Progenitor cell of endocrine pancreas (in vitro differentiated cells): ENCODE measurements at regions not wholly inside any gene's neighbourhood (a gene's known extent, or its start where the extent isn't known, plus 50 kb on each side); places are given as distances from the start of the nearest gene placed in this dataset.
"Not testable (repeated sequence)": the region's sequence is repeated elsewhere in the genome, so short reads cannot be mapped to it uniquely, and the experiment has no call there.

Experiments
- DNase-seq: peaks from one replicate; pipeline ENCODE4 v3.0.0; 2021; ENCODE audit warnings: low spot score; ENCODE audit not compliant: unreplicated experiment
- H3K27ac Mint-ChIP-seq: 2 replicates; pipeline ENCODE4 v1.8.0; 2021; ENCODE audit warnings: mild to moderate bottlenecking, moderate library complexity, mixed read lengths
- H3K27me3 Mint-ChIP-seq: 2 replicates; pipeline ENCODE4 v1.8.0; 2021; ENCODE audit warnings: mixed read lengths
- H3K36me3 Mint-ChIP-seq: 2 replicates; pipeline ENCODE4 v1.8.0; 2022; ENCODE audit warnings: mixed read lengths; ENCODE audit not compliant: insufficient read depth
- H3K4me1 Mint-ChIP-seq: 2 replicates; pipeline ENCODE4 v1.8.0; 2021; ENCODE audit warnings: low read depth, mixed read lengths
- H3K4me3 Mint-ChIP-seq: 2 replicates; pipeline ENCODE4 v1.8.0; 2021; ENCODE audit warnings: low read depth, mild to moderate bottlenecking, moderate library complexity, mixed read lengths
- H3K9me3 Mint-ChIP-seq: 2 replicates; pipeline ENCODE4 v1.8.0; 2021; ENCODE audit warnings: low read depth, mixed read lengths
- TF ChIP-seq, protein P1 (sequence below): fragments of 200-600 bp; sonication (generic); IDR thresholded peaks from one replicate; pipeline ENCODE4 v1.5.0; 2021; ENCODE audit warnings: antibody characterized with exemption, mild to moderate bottlenecking; ENCODE audit not compliant: unreplicated experiment

GRCh38 chr21:28688381-28688780, 304.3 kb downstream of the LTN1 start:
- TF ChIP-seq, protein P1, sequence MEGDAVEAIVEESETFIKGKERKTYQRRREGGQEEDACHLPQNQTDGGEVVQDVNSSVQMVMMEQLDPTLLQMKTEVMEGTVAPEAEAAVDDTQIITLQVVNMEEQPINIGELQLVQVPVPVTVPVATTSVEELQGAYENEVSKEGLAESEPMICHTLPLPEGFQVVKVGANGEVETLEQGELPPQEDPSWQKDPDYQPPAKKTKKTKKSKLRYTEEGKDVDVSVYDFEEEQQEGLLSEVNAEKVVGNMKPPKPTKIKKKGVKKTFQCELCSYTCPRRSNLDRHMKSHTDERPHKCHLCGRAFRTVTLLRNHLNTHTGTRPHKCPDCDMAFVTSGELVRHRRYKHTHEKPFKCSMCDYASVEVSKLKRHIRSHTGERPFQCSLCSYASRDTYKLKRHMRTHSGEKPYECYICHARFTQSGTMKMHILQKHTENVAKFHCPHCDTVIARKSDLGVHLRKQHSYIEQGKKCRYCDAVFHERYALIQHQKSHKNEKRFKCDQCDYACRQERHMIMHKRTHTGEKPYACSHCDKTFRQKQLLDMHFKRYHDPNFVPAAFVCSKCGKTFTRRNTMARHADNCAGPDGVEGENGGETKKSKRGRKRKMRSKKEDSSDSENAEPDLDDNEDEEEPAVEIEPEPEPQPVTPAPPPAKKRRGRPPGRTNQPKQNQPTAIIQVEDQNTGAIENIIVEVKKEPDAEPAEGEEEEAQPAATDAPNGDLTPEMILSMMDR, result no peak
- Mint-ChIP-seq H3K4me1 (no peaks in the 10 kb centered on the region), H3K4me3 (no peak overlapping the region), H3K9me3 (no peaks in the 10 kb centered on the region), H3K27ac (no peak overlapping the region), H3K36me3 (no peaks in the 10 kb centered on the region), H3K27me3 (no peaks in the 10 kb centered on the region)
- DNase-seq, result no peak

DNA sequence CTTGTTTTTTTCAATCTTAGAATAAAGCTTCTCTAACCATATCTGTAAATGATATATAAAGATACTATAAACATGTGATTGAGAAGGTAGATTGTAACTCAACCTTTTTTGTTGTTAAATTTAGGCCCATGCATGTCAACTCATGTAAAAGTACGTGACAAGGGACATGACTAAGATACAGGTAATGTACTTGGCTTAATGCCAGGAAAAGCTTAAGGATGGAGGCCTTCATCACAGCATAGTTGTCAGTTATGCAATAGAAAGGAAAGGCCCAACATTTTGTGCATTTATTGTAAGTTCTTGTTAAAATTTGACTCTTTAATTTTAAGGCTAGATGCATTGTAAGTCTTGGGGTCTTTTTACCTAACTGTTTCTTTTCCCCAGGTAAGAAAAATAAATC, 305.1 kb downstream of the LTN1 start:
- H3K27me3 Mint-ChIP-seq, result no peaks in the 10 kb centered on the region
- H3K4me1 Mint-ChIP-seq, result no peaks in the 10 kb centered on the region
- no peak overlapping the region for H3K27ac Mint-ChIP-seq

GRCh38 chr21:28683982-28684752, 308.5 kb downstream of the LTN1 start:
- no peak overlapping the region for H3K27ac Mint-ChIP-seq
- DNase-seq, result no peak
- no peaks in the 10 kb centered on the region for H3K36me3 Mint-ChIP-seq
- H3K9me3 Mint-ChIP-seq, result no peaks in the 10 kb centered on the region
- no peaks in the 10 kb centered on the region for H3K4me1 Mint-ChIP-seq
- H3K27me3 Mint-ChIP-seq, result no peaks in the 10 kb centered on the region
- no peak overlapping the region for H3K4me3 Mint-ChIP-seq
- TF ChIP-seq, protein P1, result no peak

More for the DNA sequence above, 305.1 kb downstream of the LTN1 start:
- H3K9me3 Mint-ChIP-seq, result no peaks in the 10 kb centered on the region
- H3K4me3 Mint-ChIP-seq, result no peak overlapping the region
- DNase-seq, result no peak
- TF ChIP-seq, protein P1, result no peak
- H3K36me3 Mint-ChIP-seq, result no peaks in the 10 kb centered on the region

DNA sequence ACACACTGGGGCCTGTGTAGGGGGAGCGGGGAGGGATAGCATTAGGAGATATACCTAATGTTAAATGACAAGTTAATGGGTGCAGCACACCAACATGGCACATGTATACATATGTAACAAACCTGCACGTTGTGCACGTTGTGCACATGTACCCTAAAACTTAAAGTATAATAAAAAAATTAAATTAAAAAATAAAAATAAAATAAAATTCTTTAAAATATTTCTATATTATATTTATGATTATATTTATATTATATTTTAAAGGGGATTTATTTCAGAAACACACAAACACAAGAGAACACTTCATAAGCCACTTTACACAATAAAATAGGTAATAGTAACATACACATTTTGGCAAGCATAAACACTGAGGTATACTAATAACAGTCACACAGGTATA, 309.8 kb downstream of the LTN1 start:
- not testable (repeated sequence) for H3K9me3 Mint-ChIP-seq, H3K27me3 Mint-ChIP-seq, H3K4me1 Mint-ChIP-seq, H3K27ac Mint-ChIP-seq, DNase-seq, H3K36me3 Mint-ChIP-seq, H3K4me3 Mint-ChIP-seq

DNA sequence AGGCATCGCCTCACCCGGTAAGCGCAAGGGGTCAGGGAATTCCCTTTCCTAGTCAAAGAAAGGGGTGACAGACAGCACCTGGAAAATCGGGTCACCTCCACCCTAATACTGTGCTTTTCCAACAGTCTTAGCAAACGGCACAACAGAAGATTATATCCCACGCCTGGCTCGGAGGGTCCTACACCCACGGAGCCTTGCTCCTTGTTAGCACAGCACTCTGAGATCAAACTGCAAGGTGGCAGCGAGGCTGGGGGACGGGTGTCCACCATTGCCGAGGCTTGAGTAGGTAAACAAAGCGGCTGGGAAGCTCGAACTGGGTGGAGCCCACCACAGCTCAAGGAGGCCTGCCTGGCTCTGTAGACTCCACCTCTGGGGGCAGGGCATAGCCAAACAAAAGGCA, 315.6 kb downstream of the LTN1 start:
- H3K27me3 Mint-ChIP-seq, H3K4me3 Mint-ChIP-seq, H3K9me3 Mint-ChIP-seq, H3K4me1 Mint-ChIP-seq, H3K27ac Mint-ChIP-seq, H3K36me3 Mint-ChIP-seq, DNase-seq: not testable (repeated sequence)

GRCh38 chr21:28675331-28676041, 317.2 kb downstream of the LTN1 start:
- Mint-ChIP-seq H3K27ac (no peak overlapping the region), H3K27me3 (no peaks in the 10 kb centered on the region), H3K9me3 (no peaks in the 10 kb centered on the region), H3K36me3 (no peaks in the 10 kb centered on the region), H3K4me1 (no peaks in the 10 kb centered on the region), H3K4me3 (no peak overlapping the region)
- DNase-seq, result no peak
- TF ChIP-seq, protein P1, result no peak
